Calu3 (cell line): ENCODE measurements at regions not wholly inside any gene's neighbourhood (a gene's known extent, or its start where the extent isn't known, plus 50 kb on each side); places are given as distances from the start of the nearest gene placed in this dataset.

ENCODE experiments used
- BruUV-seq: library from RNA; stranded (reverse); fragments of 400-500 nt; replicated peaks from 2 replicates; lab custom pipeline; 2021; lab: Mats Ljungman, UMichigan
- CTCF ChIA-PET: fragments of 300-600 bp; sonication (Branson Sonifier 250); formaldehyde crosslinking; loops from one replicate; lab custom pipeline; 2022; ENCODE audit warnings: antibody characterized with exemption; lab: Charles Lee
- DNase-seq: peaks from one replicate; pipeline ENCODE4 v3.0.0; 2022
- H3K27ac Mint-ChIP-seq: one replicate; pipeline ENCODE4 v1.8.0; 2022; ENCODE audit warnings: mixed read lengths; ENCODE audit not compliant: unreplicated experiment
- H3K27me3 Mint-ChIP-seq: one replicate; pipeline ENCODE4 v1.8.0; 2022; ENCODE audit warnings: mixed read lengths; ENCODE audit not compliant: unreplicated experiment
- H3K36me3 Mint-ChIP-seq: one replicate; pipeline ENCODE4 v1.8.0; 2022; ENCODE audit warnings: mild to moderate bottlenecking, moderate library complexity, mixed read lengths; ENCODE audit not compliant: insufficient read depth, unreplicated experiment
- H3K4me1 Mint-ChIP-seq: one replicate; pipeline ENCODE4 v1.8.0; 2022; ENCODE audit warnings: mild to moderate bottlenecking, low read depth, mixed read lengths; ENCODE audit not compliant: unreplicated experiment
- H3K4me3 Mint-ChIP-seq: one replicate; pipeline ENCODE4 v1.8.0; 2022; ENCODE audit warnings: mild to moderate bottlenecking, low read depth, moderate library complexity, mixed read lengths; ENCODE audit not compliant: unreplicated experiment
- H3K9me3 Mint-ChIP-seq: one replicate; pipeline ENCODE4 v1.8.0; 2022; ENCODE audit warnings: low read depth, mixed read lengths; ENCODE audit not compliant: unreplicated experiment
- CTCF ChIP-seq: fragments of 200-600 bp; IDR thresholded peaks from one replicate; pipeline ENCODE4 v1.8.0; 2022; ENCODE audit warnings: antibody characterized with exemption; ENCODE audit not compliant: unreplicated experiment
- intact Hi-C: fragments of 100-400 bp; cut with micrococcal nuclease; formaldehyde crosslinking; loops from one replicate; pipeline ENCODE4 v1.10.0; 2022; ENCODE audit not compliant: unreplicated experiment

DNA sequence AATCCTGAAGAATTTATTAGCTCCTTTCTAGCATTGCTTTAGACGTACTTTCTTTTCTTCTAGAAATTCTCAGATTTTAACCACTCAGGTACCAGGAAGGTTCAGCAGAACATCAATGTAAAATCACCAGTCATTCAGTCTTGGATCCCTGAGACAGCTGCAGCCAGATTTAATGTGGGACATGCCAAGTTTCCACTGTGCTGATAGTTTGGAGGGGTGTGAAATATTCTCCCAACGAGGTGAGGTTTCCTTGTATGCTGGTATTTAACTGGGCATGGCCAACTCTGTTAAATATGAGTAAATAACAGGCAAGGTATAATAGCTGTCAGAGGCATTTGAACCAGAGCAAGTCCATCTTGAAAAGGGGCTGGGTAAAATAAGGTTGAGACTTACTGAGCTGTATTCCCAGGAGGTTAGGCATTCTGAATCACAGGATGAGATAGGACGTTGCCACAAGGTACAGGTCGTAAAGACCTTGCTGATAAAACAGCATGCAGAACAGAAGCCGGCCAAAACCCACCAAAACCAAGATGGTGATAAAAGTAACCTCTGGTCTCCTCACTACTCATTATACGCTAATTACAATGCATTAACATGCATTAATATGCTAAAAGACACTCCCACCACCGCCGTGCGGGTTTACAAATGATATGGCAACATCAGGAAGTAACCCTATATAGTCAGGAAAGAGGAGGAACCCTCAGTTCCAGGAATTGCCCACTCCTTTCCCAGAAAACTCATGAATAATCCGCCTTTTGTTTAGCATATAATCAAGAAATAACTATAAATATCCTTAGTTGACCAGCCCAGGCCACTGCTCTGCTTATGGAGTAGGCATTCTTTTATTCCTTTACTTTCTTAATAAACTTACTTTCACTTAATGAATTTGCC is 75.2 kb upstream of the RASSF8 start:
- peaks cover 3% of the 10 kb centered on the region for H3K9me3 Mint-ChIP-seq
- no peaks in the 10 kb centered on the region for H3K4me1 Mint-ChIP-seq
- H3K36me3 Mint-ChIP-seq, result no peaks in the 10 kb centered on the region
- H3K27me3 Mint-ChIP-seq, result no peaks in the 10 kb centered on the region
- intact Hi-C loops, result no loop called here
- no peak overlapping the region for H3K27ac Mint-ChIP-seq
- no TSS peak for BruUV-seq
- CTCF ChIA-PET, result interaction anchor here (0.6 kb wide), 1 partner anchor 16 kb away, joined by 4 read pairs; no protein-coding TSS in a partner anchor
- TF ChIP-seq CTCF, result no peak
- no peak overlapping the region for H3K4me3 Mint-ChIP-seq
- DNase-seq, result no peak

DNA sequence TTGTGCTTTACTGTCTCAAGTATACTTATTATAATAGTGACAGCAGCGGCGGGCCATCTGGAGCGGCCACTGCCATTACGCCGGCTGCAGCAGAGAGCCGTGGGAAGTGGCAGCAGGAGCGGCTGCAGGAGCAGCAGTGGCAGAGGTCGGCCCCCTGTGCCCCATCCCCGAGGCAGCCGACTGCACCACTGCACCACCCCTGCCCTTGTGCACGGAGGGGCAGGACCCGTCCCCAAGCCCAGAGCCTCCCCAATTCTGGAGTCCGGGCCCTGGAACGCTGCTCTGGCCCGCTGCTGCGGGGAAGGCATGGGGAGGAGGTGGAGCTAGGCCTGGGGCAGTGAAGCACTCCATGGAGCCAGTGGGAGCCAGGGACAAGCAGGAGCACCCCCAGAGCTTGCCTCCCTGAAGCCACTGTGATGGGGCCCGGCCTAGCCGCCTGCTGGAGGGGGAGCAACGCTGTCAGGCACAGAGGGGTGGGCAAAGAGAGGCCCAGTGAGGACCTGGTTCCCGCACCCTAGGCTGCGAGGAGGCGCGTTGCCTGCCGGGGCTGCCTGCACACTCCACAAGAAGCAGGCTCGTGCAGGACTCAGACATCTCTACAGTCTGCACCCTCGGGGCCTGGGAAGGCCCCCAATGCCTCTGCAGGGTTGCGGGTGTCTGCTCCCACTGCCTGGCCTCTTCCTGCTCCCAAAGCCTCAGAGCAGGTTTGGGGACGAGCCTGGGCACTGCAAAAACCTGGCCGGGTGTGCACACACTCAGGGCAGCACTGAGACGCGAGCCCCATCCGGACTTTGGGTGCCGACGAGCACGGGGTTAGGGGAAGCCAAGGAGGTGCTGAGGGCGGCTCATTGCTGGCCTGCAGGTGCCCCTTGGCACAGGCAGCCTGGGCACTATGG is 74.2 kb upstream of the RASSF8 start:
- H3K4me3 Mint-ChIP-seq, result no peak overlapping the region
- no peaks in the 10 kb centered on the region for H3K4me1 Mint-ChIP-seq
- intact Hi-C loops, result no loop called here

GRCh38 chr12:25884920-25885234 is 73.6 kb upstream of the RASSF8 start:
- no peak for TF ChIP-seq CTCF
- intact Hi-C loops, result no loop called here
- CTCF ChIA-PET, result no interaction called here
- H3K9me3 Mint-ChIP-seq, result no peaks in the 10 kb centered on the region
- no peaks in the 10 kb centered on the region for H3K36me3 Mint-ChIP-seq
- no peak overlapping the region for H3K4me3 Mint-ChIP-seq
- H3K27ac Mint-ChIP-seq, result no peak overlapping the region
- no TSS peak for BruUV-seq
- no peak for DNase-seq
- no peaks in the 10 kb centered on the region for H3K27me3 Mint-ChIP-seq
- no peaks in the 10 kb centered on the region for H3K4me1 Mint-ChIP-seq

More for the DNA sequence above, 74.2 kb upstream of the RASSF8 start:
- BruUV-seq, result no TSS peak
- no peak for DNase-seq
- no peak overlapping the region for H3K27ac Mint-ChIP-seq
- H3K36me3 Mint-ChIP-seq, result no peaks in the 10 kb centered on the region
- CTCF ChIA-PET, result no interaction called here
- H3K27me3 Mint-ChIP-seq, result no peaks in the 10 kb centered on the region
- no peak for TF ChIP-seq CTCF
- H3K9me3 Mint-ChIP-seq, result no peaks in the 10 kb centered on the region

DNA sequence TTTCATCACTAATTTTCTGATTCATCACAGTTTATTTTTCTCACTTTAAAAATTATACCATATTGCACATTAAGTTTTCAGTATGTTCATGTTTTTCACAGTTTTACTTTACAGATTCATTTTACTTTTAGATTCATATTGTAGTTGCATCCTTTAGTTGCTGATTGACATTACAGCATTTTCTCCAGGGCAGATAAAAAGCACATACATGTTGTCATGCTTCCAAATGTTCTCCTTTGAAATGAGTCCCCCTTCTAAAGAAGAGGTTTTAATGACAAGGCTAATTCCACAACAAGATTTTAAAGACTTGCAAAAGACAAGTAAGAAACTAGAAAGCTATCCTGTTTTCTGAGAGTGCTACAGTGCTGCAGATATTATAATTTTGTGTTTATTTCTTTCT is 72.1 kb upstream of the RASSF8 start:
- Mint-ChIP-seq H3K9me3 (peaks cover 3% of the 10 kb centered on the region), H3K36me3 (no peaks in the 10 kb centered on the region), H3K27me3 (no peaks in the 10 kb centered on the region), H3K27ac (no peak overlapping the region), H3K4me1 (peaks cover 8% of the 10 kb centered on the region), H3K4me3 (no peak overlapping the region)
- no peak for DNase-seq
- intact Hi-C loops, result no loop called here
- CTCF ChIA-PET, result no interaction called here
- no peak for TF ChIP-seq CTCF
- no TSS peak for BruUV-seq
